ENCODE measurements at regions not wholly inside any gene's neighbourhood (a gene's known extent, or its start where the extent isn't known, plus 50 kb on each side); places are given as distances from the start of the nearest gene placed in this dataset.
A peak's percentile ranks its signal among the peaks of the same experiment; 100 is the strongest.

DNA sequence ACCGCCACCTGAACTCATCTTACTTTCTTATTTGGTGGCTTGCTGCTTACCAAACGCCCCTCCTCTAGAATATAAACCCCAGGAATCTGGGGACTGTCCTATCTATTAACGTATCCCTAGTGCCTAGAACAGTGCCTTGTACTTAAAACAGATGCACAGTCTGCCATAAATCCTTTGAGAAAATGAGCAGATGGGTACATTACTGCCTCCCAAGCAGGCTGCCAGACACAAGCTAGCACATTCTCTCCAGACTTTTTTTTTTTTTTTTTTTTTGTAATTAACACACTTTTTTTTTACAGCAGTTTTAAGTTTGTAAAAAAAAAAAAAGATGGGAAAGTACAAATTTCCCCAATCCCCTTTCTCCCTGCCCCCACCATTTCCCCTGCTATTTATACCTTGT is 57.3 kb upstream of the RPL38 start:
- 64 to 72% methylated on average over 3 of the region's 3 CpGs for WGBS, 2 donors
- DNase-seq (ENCODE audit: low spot score in 2 of 2), result no peak
- intact Hi-C loops (cut with DNase I; ENCODE audit: low total_unique reads), result no loop called here
- H3K4me3 ChIP-seq (ENCODE audit: low read depth, poor library complexity, severe bottlenecking), result no peak overlapping the region
- TF ChIP-seq, protein P1, sequence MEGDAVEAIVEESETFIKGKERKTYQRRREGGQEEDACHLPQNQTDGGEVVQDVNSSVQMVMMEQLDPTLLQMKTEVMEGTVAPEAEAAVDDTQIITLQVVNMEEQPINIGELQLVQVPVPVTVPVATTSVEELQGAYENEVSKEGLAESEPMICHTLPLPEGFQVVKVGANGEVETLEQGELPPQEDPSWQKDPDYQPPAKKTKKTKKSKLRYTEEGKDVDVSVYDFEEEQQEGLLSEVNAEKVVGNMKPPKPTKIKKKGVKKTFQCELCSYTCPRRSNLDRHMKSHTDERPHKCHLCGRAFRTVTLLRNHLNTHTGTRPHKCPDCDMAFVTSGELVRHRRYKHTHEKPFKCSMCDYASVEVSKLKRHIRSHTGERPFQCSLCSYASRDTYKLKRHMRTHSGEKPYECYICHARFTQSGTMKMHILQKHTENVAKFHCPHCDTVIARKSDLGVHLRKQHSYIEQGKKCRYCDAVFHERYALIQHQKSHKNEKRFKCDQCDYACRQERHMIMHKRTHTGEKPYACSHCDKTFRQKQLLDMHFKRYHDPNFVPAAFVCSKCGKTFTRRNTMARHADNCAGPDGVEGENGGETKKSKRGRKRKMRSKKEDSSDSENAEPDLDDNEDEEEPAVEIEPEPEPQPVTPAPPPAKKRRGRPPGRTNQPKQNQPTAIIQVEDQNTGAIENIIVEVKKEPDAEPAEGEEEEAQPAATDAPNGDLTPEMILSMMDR (IDR thresholded peaks at IDR 0.05), result no peak
- TF ChIP-seq POLR2A (IDR thresholded peaks at IDR 0.05), result no peak

DNA sequence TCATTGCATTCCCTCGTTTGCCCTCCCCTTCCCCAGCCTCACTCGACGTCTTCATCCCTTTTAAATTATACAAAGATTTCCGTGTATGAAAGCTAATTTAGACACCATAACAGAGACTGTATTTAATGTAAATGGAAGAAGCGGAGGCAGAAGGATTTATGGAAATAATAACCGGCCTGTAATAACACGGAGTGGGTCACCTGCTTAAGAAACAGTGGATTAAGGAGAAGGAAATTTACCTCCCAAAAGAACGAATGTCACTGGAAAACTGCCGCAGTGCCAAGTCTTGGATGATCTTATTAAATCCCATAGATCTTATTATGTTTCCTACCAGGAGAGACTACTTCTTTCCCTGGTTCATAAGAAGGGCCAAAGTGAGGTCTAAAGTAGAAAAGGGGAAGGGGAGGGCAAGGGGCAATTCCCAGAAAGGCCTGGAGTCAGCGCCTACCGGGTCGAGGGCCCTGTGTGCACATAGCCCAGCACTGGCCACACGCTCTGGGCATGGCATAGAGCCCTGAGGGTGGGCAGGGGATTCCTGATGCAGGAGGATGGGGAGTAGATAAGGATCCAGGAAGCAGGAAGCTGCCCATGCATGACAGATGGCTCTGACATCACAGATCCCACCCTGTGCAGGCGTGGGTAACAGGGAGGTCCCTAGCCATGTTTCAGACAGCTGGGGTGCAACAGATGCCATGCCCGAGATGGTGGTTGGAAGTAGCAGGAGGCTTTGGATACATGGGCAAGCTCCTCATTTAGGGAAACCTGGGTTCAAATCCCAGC is 56.2 kb upstream of the RPL38 start:
- TF ChIP-seq POLR2A (IDR thresholded peaks at IDR 0.05), result no peak
- TF ChIP-seq, protein P1 (IDR thresholded peaks at IDR 0.05), result no peak
- WGBS, 2 donors, result 78 to 80% methylated on average over 15 of the region's 15 CpGs
- H3K4me3 ChIP-seq (ENCODE audit: low read depth, poor library complexity, severe bottlenecking), result no peak overlapping the region
- intact Hi-C loops (cut with DNase I; ENCODE audit: low total_unique reads), result no loop called here
- peak in 1 of 2 donors; percentile 39 for DNase-seq (ENCODE audit: low spot score in 2 of 2)

DNA sequence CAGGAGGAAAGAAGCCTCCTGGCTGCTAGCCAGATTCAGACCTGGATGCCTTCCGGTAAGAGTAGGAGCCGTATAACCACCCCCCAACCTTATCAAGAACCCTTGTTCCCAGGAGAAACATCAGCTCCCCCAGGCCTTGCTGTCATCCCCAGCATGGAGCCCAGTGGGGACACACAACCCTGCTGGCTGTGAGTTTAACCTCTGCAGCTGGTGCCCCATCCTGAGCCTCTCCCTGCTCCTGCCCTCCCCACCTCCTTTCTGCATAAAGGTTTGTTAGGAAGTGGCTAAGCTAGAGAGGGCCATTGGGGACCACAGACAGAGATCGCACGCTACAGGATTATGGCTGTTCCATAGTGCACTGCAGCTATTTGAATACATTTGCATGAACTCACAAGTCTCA is 55.5 kb upstream of the RPL38 start:
- WGBS, 2 donors, result 82 to 90% methylated on average over 4 of the region's 4 CpGs
- TF ChIP-seq, protein P1 (IDR thresholded peaks at IDR 0.05), result no peak
- no peak for TF ChIP-seq POLR2A (IDR thresholded peaks at IDR 0.05)
- DNase-seq (ENCODE audit: low spot score in 2 of 2), result no peak
- intact Hi-C loops (cut with DNase I; ENCODE audit: low total_unique reads), result no loop called here
- H3K4me3 ChIP-seq (ENCODE audit: low read depth, poor library complexity, severe bottlenecking), result no peak overlapping the region

DNA sequence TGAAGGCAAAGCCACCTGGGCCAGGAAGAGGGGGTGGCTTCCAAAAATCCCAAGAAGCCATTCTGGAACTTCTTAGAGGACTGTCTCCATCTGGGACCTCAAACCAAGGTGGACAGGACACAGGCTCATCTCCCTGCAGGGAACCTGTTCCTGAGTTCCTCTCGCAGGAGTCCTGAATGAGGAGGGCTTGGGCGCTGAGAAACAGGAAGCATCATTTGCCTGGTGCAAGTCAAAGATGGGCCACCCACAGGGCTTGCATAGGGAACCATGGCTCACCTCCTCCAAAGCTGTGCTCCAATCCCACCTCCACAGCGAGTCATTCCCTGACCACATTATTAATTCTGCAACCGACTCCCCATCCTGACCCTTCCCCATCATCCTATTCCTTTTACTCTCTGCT is 55.0 kb upstream of the RPL38 start:
- peak in 1 of 2 donors; percentile 10 for DNase-seq (ENCODE audit: low spot score in 2 of 2)
- 85 to 92% methylated on average over 4 of the region's 4 CpGs for WGBS, 2 donors
- no peak overlapping the region for H3K4me3 ChIP-seq (ENCODE audit: low read depth, poor library complexity, severe bottlenecking)
- intact Hi-C loops (cut with DNase I; ENCODE audit: low total_unique reads), result no loop called here
- TF ChIP-seq, protein P1 (IDR thresholded peaks at IDR 0.05), result no peak
- TF ChIP-seq POLR2A (IDR thresholded peaks at IDR 0.05), result no peak

DNA sequence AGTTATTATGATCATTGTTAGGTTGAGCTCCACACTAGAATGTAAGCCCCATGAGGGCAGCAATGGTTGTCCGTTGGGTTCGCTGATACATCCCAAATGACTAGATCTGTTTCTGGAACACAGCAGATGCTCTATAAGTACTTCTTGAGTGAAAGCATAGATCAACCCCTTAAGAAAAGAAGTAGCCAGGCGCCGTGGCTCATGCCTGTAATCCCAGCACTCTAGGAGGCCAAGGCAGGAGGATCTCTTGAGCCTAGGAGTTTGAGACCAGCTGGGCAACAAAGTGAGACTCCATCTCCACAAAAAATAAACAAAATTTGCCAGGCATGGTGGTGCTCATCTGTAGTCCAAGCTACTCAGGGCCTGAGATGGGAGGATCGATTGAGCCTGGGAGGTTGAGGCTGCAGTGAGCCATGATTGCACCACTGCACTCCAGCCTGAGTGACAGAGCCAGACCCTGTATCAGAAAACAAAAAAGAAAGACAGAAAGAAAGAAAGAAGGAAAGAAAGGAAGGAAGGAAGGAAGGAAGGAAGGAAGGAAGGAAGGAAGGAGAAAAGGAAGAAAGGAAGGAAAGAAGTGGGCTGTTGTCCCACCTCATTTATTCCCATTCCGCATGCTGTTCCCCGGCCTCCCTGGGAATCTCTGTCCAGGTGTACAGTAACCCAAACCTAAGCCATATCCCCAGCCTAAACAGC is 54.4 kb upstream of the RPL38 start:
- TF ChIP-seq, protein P1 (IDR thresholded peaks at IDR 0.05), result no peak
- no peak for TF ChIP-seq POLR2A (IDR thresholded peaks at IDR 0.05)
- 95 to 96% methylated on average over 7 of the region's 7 CpGs for WGBS, 2 donors
- H3K4me3 ChIP-seq (ENCODE audit: low read depth, poor library complexity, severe bottlenecking), result no peak overlapping the region
- intact Hi-C loops (cut with DNase I; ENCODE audit: low total_unique reads), result no loop called here
- peak in 1 of 2 donors; percentile 64 for DNase-seq (ENCODE audit: low spot score in 2 of 2)

Data from lower leg skin (tissue), 4 donors.